Left lung (tissue), 4 donors: ENCODE measurements at regions not wholly inside any gene's neighbourhood (a gene's known extent, or its start where the extent isn't known, plus 50 kb on each side); places are given as distances from the start of the nearest gene placed in this dataset.

Experiments used
- ATAC-seq: fragments of 200-7000 bp; cut with Tn5 transposase; one replicate; pipeline ENCODE4 v1.9.1; 2020; ENCODE audit warnings: moderate library complexity
- DNase-seq, 4 donors: peaks; one replicate each; pipeline ENCODE4 v3.0.0-alpha.2; 2013 to 2020
- H3K27ac ChIP-seq, 2 donors: fragments of 200-600 bp; sonication (generic) in 1 of 2; one replicate each; pipeline versions ENCODE4 v1.5.0 to v1.8.0; 2020 to 2021
- H3K27me3 ChIP-seq, 2 donors: fragments of 200-600 bp; sonication (generic) in 1 of 2; one replicate each; pipeline versions ENCODE4 v1.5.0 to v1.8.0; 2020 to 2021
- H3K36me3 ChIP-seq, 2 donors: fragments of 200-600 bp; sonication (generic) in 1 of 2; one replicate each; pipeline versions ENCODE4 v1.5.0 to v1.8.0; 2020 to 2021
- H3K4me1 ChIP-seq, 2 donors: fragments of 200-600 bp; one replicate each; pipeline ENCODE4 v1.8.0; 2021
- H3K4me3 ChIP-seq, 2 donors: fragments of 200-600 bp; sonication (generic) in 1 of 2; one replicate each; pipeline versions ENCODE4 v1.5.0 to v1.8.0; 2020 to 2021; ENCODE audit warnings: mild to moderate bottlenecking in 1 of 2
- H3K9me3 ChIP-seq, 2 donors: fragments of 200-600 bp; sonication (generic) in 1 of 2; one replicate each; pipeline versions ENCODE4 v1.5.0 to v1.8.0; 2020 to 2021
- CTCF ChIP-seq, 2 donors: fragments of 200-600 bp; sonication (generic) in 1 of 2; IDR thresholded peaks; one replicate each; pipeline versions ENCODE4 v1.5.0 to v1.8.0; 2021; ENCODE audit warnings: antibody characterized with exemption in 2 of 2
- intact Hi-C, 2 donors: fragments of 100-400 bp; cut with DNase I; formaldehyde crosslinking; loops; one replicate each; pipeline versions ENCODE4 v1.11.2 to v1.14.2; 2022
- donor health status: DM: no; HTN: yes; CAD: no.
- donor health status: DM: no; HTN: no; CAD: no.

GRCh38 chr13:64900039-64900438, 2330.1 kb downstream of the PCDH9 start:
- Histone ChIP-seq H3K4me3 (no peak overlapping the region), H3K9me3 (peaks cover 0 to 3% of the 10 kb centered on the region in 2 donors), H3K36me3 (no peaks in the 10 kb centered on the region), H3K27me3 (no peaks in the 10 kb centered on the region), H3K27ac (no peak overlapping the region), H3K4me1 (no peaks in the 10 kb centered on the region)
- TF ChIP-seq CTCF (IDR thresholded peaks at IDR 0.05): no peak
- intact Hi-C loops: no loop called here
- ATAC-seq (no peak), DNase-seq (no peak)

DNA sequence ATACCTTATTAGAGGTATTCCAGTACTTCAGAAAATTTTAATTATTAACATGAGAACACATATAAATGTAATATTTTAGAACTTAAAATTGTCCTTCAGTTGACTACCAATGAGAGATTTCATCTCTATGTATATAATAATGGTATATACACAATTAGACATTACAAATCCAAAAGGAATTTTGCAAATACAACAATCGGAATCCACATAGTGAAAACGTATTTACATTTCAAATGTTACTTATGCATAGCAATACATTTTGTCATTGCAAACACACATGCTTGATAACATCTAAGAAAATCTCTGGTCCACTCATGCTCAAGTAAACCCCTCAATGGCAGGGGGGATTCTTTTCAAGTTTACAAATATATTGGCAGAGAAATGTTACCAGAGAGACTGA, 2345.2 kb downstream of the PCDH9 start:
- Histone ChIP-seq H3K4me1 (no peaks in the 10 kb centered on the region), H3K4me3 (no peak overlapping the region), H3K27me3 (no peaks in the 10 kb centered on the region), H3K9me3 (peaks cover 0 to 3% of the 10 kb centered on the region in 2 donors), H3K36me3 (no peaks in the 10 kb centered on the region), H3K27ac (no peak overlapping the region)
- intact Hi-C loops: no loop called here
- ATAC-seq (no peak), DNase-seq (no peak)
- no peak for TF ChIP-seq CTCF (IDR thresholded peaks at IDR 0.05)

GRCh38 chr13:64877176-64877575, 2353.0 kb downstream of the PCDH9 start:
- no peaks in the 10 kb centered on the region for H3K27me3 ChIP-seq
- intact Hi-C loops: no loop called here
- DNase-seq (no peak), ATAC-seq (no peak)
- H3K4me3 ChIP-seq: no peak overlapping the region
- no peaks in the 10 kb centered on the region for H3K36me3 ChIP-seq
- TF ChIP-seq CTCF (IDR thresholded peaks at IDR 0.05): no peak
- no peak overlapping the region for H3K27ac ChIP-seq
- H3K9me3 ChIP-seq: peaks cover 0 to 4% of the 10 kb centered on the region in 2 donors
- no peaks in the 10 kb centered on the region for H3K4me1 ChIP-seq

GRCh38 chr13:64871742-64872141, 2358.4 kb downstream of the PCDH9 start:
- Histone ChIP-seq H3K4me1 (no peaks in the 10 kb centered on the region), H3K27me3 (no peaks in the 10 kb centered on the region), H3K36me3 (no peaks in the 10 kb centered on the region), H3K9me3 (peaks cover 0 to 20% of the 10 kb centered on the region in 2 donors), H3K27ac (no peak overlapping the region), H3K4me3 (no peak overlapping the region)
- ATAC-seq: no peak
- DNase-seq: no peak
- intact Hi-C loops: no loop called here
- no peak for TF ChIP-seq CTCF (IDR thresholded peaks at IDR 0.05)

DNA sequence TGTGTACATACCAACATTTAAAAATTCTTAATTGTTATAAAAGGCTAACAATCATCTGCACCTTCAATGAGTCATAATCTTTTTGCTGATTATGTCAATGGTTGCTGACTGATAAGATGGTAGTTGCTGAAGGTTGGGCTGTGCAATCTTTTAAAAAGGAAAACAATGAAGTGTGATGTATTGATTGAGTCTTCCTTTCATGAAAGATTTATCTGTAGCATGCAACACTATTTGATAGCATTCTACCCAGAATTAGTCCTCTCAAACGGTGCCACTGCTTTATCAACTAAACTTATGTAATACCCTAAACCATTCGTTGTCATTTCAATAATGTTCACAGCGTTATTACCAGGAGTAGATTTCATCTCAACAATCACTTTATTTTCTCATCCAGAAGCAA, 2360.6 kb downstream of the PCDH9 start:
- Histone ChIP-seq H3K36me3 (no peaks in the 10 kb centered on the region), H3K4me1 (no peaks in the 10 kb centered on the region), H3K27me3 (no peaks in the 10 kb centered on the region), H3K27ac (no peak overlapping the region), H3K4me3 (no peak overlapping the region), H3K9me3 (peaks cover 0 to 20% of the 10 kb centered on the region in 2 donors)
- ATAC-seq (no peak), DNase-seq (no peak)
- intact Hi-C loops: no loop called here
- TF ChIP-seq CTCF (IDR thresholded peaks at IDR 0.05): no peak
